Upper lobe of left lung (tissue), 6 donors: ENCODE measurements at regions not wholly inside any gene's neighbourhood (a gene's known extent, or its start where the extent isn't known, plus 50 kb on each side); places are given as distances from the start of the nearest gene placed in this dataset.

Source experiments
- ATAC-seq, 2 donors: fragments of 200-7000 bp; cut with Tn5 transposase; one replicate each; pipeline ENCODE4 v1.9.1; 2022; ENCODE audit warnings: mild to moderate bottlenecking in 2 of 2, moderate library complexity in 2 of 2; ENCODE audit not compliant: low FRiP score in 2 of 2
- DNase-seq, 2 donors: peaks; one replicate each; pipeline ENCODE4 v3.0.0-alpha.2; 2019 to 2020
- H3K27ac ChIP-seq, 4 donors: fragments of 200-600 bp; sonication (generic); one replicate each; pipeline ENCODE4 v1.5.1; 2016 to 2019
- H3K27me3 ChIP-seq, 4 donors: fragments of 200-600 bp; sonication (generic); one replicate each; pipeline ENCODE4 v1.5.1; 2017 to 2019
- H3K36me3 ChIP-seq, 4 donors: fragments of 200-600 bp; sonication (generic); one replicate each; pipeline ENCODE4 v1.5.1; 2016 to 2019
- H3K4me1 ChIP-seq, 4 donors: fragments of 200-600 bp; sonication (generic); one replicate each; pipeline ENCODE4 v1.5.1; 2018 to 2019
- H3K4me3 ChIP-seq, 4 donors: fragments of 200-600 bp; sonication (generic); one replicate each; pipeline ENCODE4 v1.5.1; 2017 to 2019; ENCODE audit warnings: mild to moderate bottlenecking in 2 of 4, moderate library complexity in 1 of 4
- H3K9me3 ChIP-seq, 4 donors: fragments of 200-600 bp; sonication (generic); one replicate each; pipeline ENCODE4 v1.5.1; 2018 to 2019
- EP300 ChIP-seq, 4 donors: sonication (generic); formaldehyde crosslinking; IDR thresholded peaks; one replicate each; pipeline ENCODE4 v1.5.1; 2017; ENCODE audit warnings: antibody characterized with exemption in 4 of 4, control low read depth in 2 of 4
- POLR2A ChIP-seq, 4 donors: fragments of 450-650 bp; IDR thresholded peaks; one replicate each; pipeline ENCODE4 v1.5.1; 2016 to 2017; ENCODE audit warnings: antibody characterized with exemption in 4 of 4, mild to moderate bottlenecking in 2 of 4
- POLR2AphosphoS5 ChIP-seq, 2 donors: sonication (generic); formaldehyde crosslinking; IDR thresholded peaks; one replicate each; pipeline ENCODE4 v1.5.1; 2017; ENCODE audit warnings: antibody characterized with exemption in 2 of 2
- WGBS, 2 donors: methylation state at CpG; one replicate each; pipeline ENCODE4 v1.1.5; 2017 to 2018; 5-methylcytosine and 5-hydroxymethylcytosine counted together
- TF ChIP-seq, protein P1 (sequence below), 6 experiments: fragments of 450-650 bp in 4 of 6; fragments of 200-600 bp in 2 of 6; sonication (generic) in 2 of 6; IDR thresholded peaks; one replicate each; pipeline ENCODE4 v1.5.1; 2016 to 2019; ENCODE audit warnings: antibody characterized with exemption in 6 of 6
- donor health status: DM: no; HTN: no; CAD: no; lungs with moderate emphysema.
- donor health status: DM: no; HTN: yes; CAD: no; lungs with severe emphysema.

- no peak overlapping the region for H3K27ac ChIP-seq
- no peaks in the 10 kb centered on the region for H3K9me3 ChIP-seq
- H3K36me3 ChIP-seq, result no peaks in the 10 kb centered on the region
- H3K4me3 ChIP-seq, result no peak overlapping the region
- no peaks in the 10 kb centered on the region for H3K27me3 ChIP-seq
- WGBS, 2 donors, result 69 to 70% methylated on average over 8 of the region's 8 CpGs
- no peak for TF ChIP-seq POLR2AphosphoS5 (IDR thresholded peaks at IDR 0.05)
- TF ChIP-seq, protein P1, sequence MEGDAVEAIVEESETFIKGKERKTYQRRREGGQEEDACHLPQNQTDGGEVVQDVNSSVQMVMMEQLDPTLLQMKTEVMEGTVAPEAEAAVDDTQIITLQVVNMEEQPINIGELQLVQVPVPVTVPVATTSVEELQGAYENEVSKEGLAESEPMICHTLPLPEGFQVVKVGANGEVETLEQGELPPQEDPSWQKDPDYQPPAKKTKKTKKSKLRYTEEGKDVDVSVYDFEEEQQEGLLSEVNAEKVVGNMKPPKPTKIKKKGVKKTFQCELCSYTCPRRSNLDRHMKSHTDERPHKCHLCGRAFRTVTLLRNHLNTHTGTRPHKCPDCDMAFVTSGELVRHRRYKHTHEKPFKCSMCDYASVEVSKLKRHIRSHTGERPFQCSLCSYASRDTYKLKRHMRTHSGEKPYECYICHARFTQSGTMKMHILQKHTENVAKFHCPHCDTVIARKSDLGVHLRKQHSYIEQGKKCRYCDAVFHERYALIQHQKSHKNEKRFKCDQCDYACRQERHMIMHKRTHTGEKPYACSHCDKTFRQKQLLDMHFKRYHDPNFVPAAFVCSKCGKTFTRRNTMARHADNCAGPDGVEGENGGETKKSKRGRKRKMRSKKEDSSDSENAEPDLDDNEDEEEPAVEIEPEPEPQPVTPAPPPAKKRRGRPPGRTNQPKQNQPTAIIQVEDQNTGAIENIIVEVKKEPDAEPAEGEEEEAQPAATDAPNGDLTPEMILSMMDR (IDR thresholded peaks at IDR 0.05), result no peak
- no peak for TF ChIP-seq POLR2A (IDR thresholded peaks at IDR 0.05)
- TF ChIP-seq EP300 (IDR thresholded peaks at IDR 0.05), result no peak
- DNase-seq (no peak), ATAC-seq (no peak)
- no peaks in the 10 kb centered on the region for H3K4me1 ChIP-seq
Observed at GRCh38 chrX:42398967-42399631, 378.9 kb downstream of the PPP1R2C start.

DNA sequence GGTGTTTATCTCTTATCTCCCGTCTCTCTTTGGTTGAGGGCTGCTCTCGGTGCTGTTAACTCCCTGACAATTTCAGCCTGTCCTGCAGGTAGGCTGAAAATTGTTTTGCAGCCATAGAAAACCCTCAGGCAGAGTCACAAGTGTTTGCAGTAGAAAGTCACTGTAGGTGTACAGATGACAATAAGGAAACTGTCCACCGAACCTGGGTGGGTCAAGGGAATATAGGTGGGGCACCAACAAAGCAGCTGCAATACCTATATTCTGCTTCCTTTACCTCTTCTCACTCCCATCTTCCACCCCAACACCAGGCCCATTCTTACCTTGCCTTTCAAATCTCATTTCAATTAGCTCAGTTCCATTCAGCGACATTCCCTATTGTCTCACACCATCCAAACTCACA lies 381.8 kb downstream of the PPP1R2C start:
- DNase-seq (no peak), ATAC-seq (no peak)
- 81 to 100% methylated on average over 2 to 4 of the region's 4 CpGs for WGBS, 2 donors
- Histone ChIP-seq H3K9me3 (no peaks in the 10 kb centered on the region), H3K4me1 (no peaks in the 10 kb centered on the region), H3K27ac (no peak overlapping the region), H3K4me3 (no peak overlapping the region), H3K36me3 (no peaks in the 10 kb centered on the region), H3K27me3 (no peaks in the 10 kb centered on the region)
- no peak for TF ChIP-seq POLR2A (IDR thresholded peaks at IDR 0.05)

DNA sequence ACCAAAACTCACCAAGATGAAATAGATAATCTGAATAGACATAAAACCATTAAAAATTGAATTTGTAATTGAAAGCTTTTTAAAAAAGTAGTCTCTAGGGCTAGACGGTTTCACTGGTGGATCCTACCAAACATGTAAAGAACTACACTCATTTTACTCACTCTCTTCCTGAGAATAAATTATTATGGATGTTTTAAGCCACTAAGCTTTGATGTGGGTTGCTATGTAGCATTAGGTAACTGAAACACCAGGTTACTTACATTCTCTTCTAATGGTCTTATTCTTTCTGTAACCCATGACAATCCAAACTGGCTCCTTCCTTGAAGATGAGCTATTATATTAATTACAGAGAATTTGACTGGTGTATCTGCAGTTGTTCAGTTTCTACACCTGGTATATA lies 385.1 kb downstream of the PPP1R2C start:
- Histone ChIP-seq H3K27me3 (no peaks in the 10 kb centered on the region), H3K36me3 (no peaks in the 10 kb centered on the region), H3K4me3 (no peak overlapping the region), H3K27ac (no peak overlapping the region), H3K9me3 (no peaks in the 10 kb centered on the region), H3K4me1 (no peaks in the 10 kb centered on the region)
- WGBS, 2 donors, result 62 to 84% methylated on average over 1 of the region's 1 CpG
- ATAC-seq (no peak), DNase-seq (no peak)
- no peak for TF ChIP-seq POLR2AphosphoS5 (IDR thresholded peaks at IDR 0.05)
- TF ChIP-seq, protein P1 (IDR thresholded peaks at IDR 0.05), result no peak
- TF ChIP-seq POLR2A (IDR thresholded peaks at IDR 0.05), result no peak
- TF ChIP-seq EP300 (IDR thresholded peaks at IDR 0.05), result no peak

GRCh38 chrX:42386681-42387080 lies 391.3 kb downstream of the PPP1R2C start:
- DNase-seq (no peak), ATAC-seq (no peak)
- no peak overlapping the region for H3K4me3 ChIP-seq
- H3K27ac ChIP-seq, result no peak overlapping the region
- H3K36me3 ChIP-seq, result no peaks in the 10 kb centered on the region
- no peaks in the 10 kb centered on the region for H3K9me3 ChIP-seq
- H3K4me1 ChIP-seq, result no peaks in the 10 kb centered on the region
- 86 to 100% methylated on average over 2 of the region's 2 CpGs for WGBS, 2 donors
- no peaks in the 10 kb centered on the region for H3K27me3 ChIP-seq
- no peak for TF ChIP-seq EP300 (IDR thresholded peaks at IDR 0.05)
- TF ChIP-seq POLR2AphosphoS5 (IDR thresholded peaks at IDR 0.05), result no peak
- no peak for TF ChIP-seq POLR2A (IDR thresholded peaks at IDR 0.05)
- TF ChIP-seq, protein P1 (IDR thresholded peaks at IDR 0.05), result no peak

DNA sequence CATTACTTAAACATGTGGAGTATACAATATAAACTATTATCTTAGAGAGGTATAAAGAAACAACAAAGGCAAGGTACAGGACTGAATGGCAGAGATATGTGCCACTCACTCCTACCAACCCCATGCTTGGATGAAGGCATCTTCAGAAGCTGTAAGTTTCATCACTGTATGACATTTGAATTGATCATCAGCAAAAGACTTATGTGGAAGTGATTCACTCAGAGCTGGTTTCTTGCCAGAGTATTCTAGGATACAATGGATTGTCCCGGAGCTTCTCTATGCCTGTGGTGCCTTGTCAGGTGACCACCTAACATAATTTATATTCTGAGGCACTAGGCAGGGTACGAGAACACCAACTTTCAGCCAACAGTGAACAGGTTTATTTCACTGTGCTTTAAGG lies 392.2 kb downstream of the PPP1R2C start:
- 59 to 80% methylated on average over 1 to 2 of the region's 2 CpGs for WGBS, 2 donors

More for the DNA sequence above, 392.2 kb downstream of the PPP1R2C start:
- no peak overlapping the region for H3K4me3 ChIP-seq
- no peak for TF ChIP-seq POLR2A (IDR thresholded peaks at IDR 0.05)
- TF ChIP-seq, protein P1 (IDR thresholded peaks at IDR 0.05), result no peak
- TF ChIP-seq POLR2AphosphoS5 (IDR thresholded peaks at IDR 0.05), result no peak
- no peak for TF ChIP-seq EP300 (IDR thresholded peaks at IDR 0.05)
- H3K9me3 ChIP-seq, result no peaks in the 10 kb centered on the region
- ATAC-seq (no peak), DNase-seq (no peak)
- no peak overlapping the region for H3K27ac ChIP-seq
- H3K36me3 ChIP-seq, result no peaks in the 10 kb centered on the region
- H3K4me1 ChIP-seq, result no peaks in the 10 kb centered on the region
- H3K27me3 ChIP-seq, result no peaks in the 10 kb centered on the region
